ENCODE measurements at regions not wholly inside any gene's neighbourhood (a gene's known extent, or its start where the extent isn't known, plus 50 kb on each side); places are given as distances from the start of the nearest gene placed in this dataset.
"Not testable (repeated sequence)": the region's sequence is repeated elsewhere in the genome, so short reads cannot be mapped to it uniquely, and the experiment has no call there.

DNA sequence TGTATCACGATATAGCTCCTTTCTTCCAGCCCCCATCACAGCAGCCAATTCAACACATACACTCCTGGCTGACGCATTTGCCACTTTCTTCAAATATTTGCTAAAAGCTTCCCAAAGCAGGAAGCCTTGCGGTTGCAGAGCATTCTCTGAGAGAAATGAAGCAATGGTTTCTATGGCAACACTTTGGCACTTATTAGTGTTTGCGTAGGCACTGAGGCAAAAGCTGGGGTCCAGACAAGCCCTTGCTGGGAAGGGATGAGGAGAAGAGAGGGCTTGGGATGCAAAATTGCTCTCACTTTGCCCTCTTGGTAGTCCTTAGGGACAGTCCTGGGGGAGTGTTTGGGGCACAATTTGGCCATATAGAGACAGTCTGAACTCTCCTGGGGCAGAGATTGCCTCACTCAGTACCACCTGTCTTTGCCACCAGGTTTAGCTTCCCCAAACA is 55.0 kb upstream of the PAK3 start:
- DNase-seq (ENCODE audit: low spot score), result no peak

DNA sequence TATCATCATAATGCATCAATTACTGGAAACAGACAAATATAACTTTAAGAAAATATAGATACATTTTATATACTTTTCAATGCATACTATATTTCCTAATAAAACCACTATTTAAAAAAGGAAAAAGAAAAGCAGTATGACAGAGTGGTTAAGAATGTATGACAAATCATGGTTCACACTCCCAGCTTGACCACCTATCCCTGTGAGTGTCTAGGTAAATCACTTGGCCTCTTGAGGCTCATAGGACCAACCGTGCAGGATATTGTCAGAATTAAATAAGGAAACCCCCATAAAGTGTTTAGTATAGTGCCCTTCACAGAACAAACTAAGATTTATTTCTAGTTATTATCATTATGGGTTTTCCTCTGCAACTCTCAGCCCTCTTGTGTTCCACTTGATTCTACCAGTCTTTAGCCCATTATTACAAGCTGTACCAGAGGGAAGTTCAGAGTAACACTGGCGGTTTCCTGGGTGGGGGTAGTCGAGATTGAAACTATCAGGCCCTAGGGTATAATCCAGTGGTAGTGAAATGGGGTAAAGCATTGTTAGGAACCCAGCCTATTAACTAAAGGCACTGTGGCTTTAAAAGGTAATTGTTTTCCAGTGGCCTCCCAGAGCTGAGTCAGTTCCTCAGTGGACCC is 55.5 kb upstream of the PAK3 start:
- DNase-seq (ENCODE audit: low spot score), result no peak

GRCh38 chrX:111039606-111040005 is 56.4 kb upstream of the PAK3 start:
- no peak for DNase-seq (ENCODE audit: low spot score)

DNA sequence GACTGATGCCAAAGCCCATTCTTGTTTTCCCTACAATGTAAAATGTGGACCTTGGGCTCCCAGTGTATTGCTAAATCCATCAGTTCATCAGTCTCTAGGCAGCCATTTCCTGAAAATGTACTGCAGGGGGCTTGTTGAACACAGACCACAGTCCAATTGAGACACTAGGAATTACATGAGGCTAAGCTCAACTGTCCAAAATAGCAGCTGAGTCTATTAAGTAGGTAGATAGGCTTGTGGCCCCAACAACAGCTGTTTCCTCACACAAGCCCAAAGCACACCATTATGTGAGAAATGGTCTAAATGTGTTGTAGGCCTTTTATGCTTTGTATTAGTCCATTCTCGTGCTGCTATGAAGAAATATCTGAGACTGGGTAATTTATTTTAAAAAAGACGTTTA is 60.0 kb upstream of the PAK3 start:
- no peak for DNase-seq (ENCODE audit: low spot score)

DNA sequence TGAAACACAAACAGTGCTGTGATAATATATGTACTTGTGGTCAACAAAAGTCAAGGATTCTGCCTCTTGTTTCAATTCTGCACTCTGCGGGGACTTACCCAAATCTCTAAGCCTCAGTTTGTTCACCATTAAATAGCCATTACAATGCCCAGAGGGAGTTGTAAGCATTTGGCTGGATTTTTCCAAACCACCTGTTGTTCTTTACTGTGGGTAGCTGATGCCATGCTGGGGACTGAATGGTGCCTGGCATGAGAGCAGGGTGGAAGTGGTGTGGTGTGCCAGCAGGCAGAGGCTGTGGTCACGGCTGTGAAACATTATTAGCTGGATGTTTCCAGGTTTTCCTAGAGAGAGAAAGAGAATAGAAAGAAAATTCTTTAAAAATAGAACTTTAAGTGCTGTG is 60.7 kb upstream of the PAK3 start:
- DNase-seq (ENCODE audit: low spot score), result no peak

DNA sequence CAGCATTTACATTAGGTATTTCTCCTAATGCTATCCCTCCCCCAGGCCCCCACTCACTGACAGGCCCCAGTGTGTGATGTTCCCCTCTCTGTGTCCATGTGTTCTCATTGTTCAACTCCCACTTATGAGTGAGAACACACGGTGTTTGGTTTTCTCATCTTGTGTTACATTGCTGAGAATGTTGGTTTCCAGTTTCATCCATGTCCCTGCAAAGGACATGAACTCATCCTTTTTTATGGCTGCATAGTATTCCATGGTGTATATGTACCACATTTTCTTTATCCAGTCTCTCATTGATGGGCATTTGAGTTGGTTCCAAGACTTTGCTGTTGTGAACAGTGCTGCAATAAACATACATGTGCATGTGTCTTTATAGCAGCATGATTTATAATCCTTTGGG is 73.0 kb upstream of the PAK3 start:
- not testable (repeated sequence) for DNase-seq (ENCODE audit: low spot score)

DNA sequence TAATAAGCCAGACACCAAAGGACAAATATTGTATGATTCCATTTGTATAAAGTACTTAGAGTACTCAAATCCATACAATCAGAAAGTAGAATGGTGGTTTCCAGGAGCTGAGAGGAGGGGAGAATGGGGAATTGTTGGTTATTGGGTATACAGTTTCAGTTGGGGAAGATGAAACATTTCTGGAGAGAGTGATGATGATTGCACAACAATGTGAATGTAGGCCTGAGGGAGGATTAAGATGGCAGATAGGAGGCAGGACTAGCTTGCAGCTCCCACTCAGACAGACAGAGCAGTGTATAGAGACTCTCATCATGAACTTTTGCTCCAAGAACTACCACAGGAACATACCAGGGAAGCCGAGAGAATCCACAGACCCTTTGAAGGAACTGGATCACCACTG is 75.7 kb upstream of the PAK3 start:
- DNase-seq (ENCODE audit: low spot score), result no peak

DNA sequence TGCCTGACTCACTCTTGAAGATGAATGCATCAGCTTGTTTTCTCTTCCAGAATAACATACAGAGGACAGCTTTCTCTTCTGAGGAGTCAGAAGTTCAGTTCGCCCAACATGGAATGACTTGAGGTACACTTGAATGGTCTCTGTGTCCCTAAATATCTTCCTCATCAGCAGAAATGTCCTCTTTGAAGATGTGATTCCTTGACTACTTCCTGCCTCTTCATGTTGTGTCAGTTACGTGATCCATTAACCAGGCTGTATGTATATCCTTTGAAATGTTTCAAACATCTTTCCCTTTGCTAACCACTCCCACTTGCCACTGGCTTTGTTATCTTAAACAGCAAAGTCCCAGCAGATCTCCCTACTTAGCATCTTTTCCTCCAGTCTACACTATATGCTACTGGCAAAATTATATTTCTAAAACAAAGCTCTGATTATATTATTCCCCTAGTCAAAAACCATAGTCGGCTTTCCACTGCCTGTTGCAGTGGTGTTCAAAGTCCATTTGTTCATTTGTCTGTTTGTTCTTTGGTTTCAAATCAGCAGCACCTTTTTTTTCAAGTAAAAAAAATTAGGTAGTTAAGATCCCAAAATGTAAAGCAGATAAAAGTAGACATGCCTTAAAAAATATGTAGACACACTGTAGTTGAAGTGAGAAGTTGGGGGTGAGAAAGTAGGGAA is 82.1 kb upstream of the PAK3 start:
- DNase-seq (ENCODE audit: low spot score), result no peak

GRCh38 chrX:111010111-111010510 is 85.9 kb upstream of the PAK3 start:
- DNase-seq (ENCODE audit: low spot score), result no peak

DNA sequence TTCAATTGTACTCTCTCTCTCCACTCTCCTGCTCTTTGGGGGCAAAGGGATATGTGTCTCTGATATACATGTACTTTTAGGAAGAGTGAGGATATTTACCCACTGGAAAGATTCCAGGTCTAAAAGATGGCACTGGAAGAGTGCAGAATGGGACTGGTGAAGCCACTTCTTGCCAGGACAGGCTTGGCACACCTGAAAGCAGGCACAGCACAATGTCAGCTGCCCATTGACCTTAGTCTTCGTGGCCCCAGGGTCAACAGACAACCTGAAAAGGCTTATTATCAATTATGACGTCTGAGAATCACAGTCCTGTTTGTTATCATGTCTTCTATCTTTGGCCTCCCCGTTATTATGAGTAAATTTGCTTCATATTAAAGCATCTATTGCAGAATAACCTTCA is 86.7 kb upstream of the PAK3 start:
- DNase-seq (ENCODE audit: low spot score), result no peak

- no peak for DNase-seq (ENCODE audit: low spot score)
Observed at GRCh38 chrX:111008126-111008525, 87.9 kb upstream of the PAK3 start.

DNA sequence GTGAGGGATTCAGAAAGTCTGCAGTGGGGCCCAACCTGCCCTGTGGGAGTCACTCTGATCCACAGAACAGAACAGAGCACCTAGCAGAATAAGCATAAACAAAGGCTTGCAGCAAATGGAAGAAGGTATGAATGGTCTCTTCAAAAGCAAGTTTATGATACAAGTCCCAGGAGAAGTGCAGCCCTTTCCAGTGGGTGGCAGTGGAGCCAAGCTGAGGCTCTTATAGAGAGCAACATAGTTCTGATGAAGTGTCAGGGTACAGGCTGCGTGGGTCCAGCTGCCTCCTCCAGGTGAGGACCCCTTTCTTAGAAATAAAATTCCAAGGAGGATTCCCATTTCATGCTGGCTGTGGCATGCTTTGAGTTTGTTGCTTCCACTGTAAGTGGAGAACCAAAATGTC is 88.8 kb upstream of the PAK3 start:
- no peak for DNase-seq (ENCODE audit: low spot score)

DNA sequence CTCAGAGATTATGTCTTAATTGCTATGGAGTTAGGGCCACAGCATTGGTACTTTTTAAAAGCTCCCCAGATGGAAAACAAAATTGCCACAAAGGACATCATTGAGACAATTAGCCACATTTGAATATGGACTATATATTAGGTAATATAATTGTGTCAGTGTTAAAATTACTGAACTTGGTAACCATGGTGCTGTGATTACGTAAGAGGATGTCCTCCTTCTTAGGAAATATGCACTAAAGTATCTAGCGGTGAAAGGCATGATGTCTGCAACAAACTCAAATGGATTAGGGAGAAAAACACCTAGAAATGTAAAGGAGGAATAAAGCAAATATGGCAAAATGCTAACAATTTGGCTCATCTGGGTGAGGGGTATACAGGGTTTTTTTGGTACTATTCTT is 89.9 kb upstream of the PAK3 start:
- no peak for DNase-seq (ENCODE audit: low spot score)

DNA sequence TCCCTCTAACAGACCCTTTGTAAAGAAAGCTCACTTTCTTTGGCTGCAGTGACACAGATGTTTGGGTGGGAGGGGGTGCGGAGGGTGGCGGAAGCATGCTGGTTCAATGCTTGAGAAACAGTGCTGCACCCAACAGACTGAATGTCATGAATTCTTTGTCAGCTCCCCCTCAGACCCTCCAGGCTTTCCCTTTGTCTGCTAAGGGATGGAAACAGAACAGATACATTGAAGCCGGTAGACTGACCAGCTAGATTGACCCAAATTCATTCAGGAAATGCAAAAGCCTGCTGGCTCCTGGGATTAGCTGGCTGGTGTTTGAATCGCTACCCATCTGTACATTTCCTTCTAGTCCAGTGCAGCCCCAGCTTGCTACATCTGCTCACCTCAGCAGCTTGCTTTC is 90.8 kb upstream of the PAK3 start:
- no peak for DNase-seq (ENCODE audit: low spot score)

DNA sequence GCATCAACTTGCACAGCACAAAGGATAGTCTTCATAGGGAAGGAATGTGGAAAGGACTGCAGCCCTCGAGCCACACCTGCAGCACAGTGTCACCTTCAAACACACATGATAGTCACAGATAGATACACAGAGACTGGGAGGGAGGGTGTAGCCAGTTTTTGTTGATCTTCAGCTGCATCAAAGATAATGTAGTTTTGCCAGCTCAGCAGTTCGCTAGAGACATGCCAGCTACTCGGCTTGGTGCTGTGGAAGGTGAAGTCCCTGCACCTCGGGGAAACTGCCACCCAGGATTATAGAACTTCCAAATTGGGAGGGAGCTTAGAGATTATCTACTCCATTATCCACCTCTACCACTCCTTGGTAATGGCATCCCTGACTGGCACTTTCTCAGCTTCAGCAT is 92.9 kb upstream of the PAK3 start:
- no peak for DNase-seq (ENCODE audit: low spot score)

DNA sequence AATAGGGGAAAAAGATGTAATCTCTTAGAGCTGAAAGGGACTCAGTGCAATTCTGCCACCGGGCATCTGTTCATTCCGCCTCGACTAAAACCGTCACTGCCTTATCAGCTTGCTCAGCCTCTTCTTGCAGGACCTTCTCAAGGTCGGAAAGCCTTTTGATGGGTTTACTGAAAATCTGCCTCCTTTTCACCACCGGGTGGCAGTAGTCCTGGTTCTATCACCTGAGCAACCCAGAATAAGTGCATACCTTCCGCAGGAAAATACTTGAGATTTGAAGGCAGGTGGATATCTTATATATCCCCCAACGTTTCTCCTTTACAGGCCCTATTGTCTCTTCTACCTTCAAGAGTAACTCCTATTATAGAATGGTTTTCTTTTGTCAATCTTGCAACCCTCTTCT is 103.4 kb upstream of the PAK3 start:
- no peak for DNase-seq (ENCODE audit: low spot score)

GRCh38 chrX:110989869-110990268 is 106.1 kb upstream of the PAK3 start:
- no peak for DNase-seq (ENCODE audit: low spot score)

DNA sequence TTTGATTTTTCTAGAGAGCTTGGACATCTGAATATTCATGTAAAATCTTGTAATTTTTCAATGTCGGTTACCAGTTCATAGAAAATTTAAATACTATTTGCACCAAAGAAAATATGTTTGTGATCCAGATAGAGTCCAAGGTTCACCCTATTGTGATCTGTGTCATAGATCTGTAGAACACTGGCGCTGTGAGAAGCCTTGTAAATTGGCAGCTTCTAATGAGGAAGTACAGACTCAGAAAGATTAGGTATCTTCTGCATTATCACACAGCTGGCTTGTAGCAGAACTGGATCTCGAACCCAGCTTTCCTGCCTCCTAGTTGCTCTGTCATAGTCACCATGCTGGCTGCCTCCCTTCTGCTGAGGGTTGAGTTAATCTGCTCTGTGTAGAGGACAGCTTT is 106.5 kb upstream of the PAK3 start:
- DNase-seq (ENCODE audit: low spot score), result no peak

GRCh38 chrX:110987292-110987691 is 108.7 kb upstream of the PAK3 start:
- DNase-seq (ENCODE audit: low spot score), result no peak

DNA sequence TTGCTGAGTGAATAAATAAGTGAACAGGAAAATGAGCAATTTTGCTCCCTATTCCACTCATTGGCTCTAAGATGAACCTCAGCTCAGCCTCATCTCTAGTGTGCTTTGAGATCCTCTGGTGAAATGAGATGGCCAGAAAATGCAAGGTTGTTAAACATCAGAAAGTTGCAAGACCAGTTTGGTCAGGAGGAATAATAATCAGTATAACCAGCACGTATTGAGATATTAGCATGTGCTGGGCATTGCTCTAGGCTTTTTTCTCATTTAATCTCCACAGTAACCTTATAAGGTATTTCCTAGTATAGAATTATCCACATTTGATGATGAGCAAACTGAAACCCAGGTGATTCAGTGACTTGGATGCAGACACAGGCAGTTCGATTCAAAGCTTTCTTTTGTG is 110.5 kb upstream of the PAK3 start:
- DNase-seq (ENCODE audit: low spot score), result no peak

- no peak for DNase-seq (ENCODE audit: low spot score)
Observed at GRCh38 chrX:110983024-110983423, 113.0 kb upstream of the PAK3 start.

DNA sequence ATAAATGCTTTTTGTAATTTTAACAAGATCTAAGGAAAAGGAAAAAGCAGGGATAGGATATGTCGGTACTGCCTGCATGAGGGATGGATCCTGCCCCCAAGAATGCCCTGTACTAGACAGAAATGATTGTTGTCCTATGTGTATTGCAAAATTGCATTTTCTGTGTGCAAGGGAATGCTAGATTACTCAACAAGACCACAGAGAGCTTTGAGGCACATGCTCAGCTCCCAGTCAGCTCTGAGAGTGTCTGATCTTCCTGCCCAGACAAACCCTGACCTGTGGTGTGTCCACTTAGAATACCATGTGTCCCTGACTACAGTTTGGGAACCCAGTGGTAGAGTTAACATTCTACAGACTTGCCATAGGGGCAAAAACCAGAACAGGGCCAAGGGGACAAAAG is 129.2 kb upstream of the PAK3 start:
- DNase-seq (ENCODE audit: low spot score), result no peak

DNA sequence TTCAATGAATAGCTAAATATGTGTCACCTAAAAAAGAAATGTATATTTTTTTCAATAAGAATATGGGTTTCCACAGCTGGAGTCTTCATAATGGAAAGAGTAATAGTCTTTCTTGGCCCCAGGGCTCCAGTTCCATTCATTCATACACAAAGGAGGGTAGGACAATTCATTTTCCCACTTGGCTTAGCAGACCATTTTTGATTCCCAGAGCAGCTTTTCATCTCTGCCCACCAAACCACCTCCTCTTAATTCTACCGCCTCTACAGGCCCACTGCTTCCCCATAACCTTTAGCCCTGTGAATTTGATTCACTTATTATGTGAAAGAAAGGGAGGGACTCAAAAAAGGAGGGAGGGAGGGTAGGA is 129.9 kb upstream of the PAK3 start:
- no peak for DNase-seq (ENCODE audit: low spot score)

DNA sequence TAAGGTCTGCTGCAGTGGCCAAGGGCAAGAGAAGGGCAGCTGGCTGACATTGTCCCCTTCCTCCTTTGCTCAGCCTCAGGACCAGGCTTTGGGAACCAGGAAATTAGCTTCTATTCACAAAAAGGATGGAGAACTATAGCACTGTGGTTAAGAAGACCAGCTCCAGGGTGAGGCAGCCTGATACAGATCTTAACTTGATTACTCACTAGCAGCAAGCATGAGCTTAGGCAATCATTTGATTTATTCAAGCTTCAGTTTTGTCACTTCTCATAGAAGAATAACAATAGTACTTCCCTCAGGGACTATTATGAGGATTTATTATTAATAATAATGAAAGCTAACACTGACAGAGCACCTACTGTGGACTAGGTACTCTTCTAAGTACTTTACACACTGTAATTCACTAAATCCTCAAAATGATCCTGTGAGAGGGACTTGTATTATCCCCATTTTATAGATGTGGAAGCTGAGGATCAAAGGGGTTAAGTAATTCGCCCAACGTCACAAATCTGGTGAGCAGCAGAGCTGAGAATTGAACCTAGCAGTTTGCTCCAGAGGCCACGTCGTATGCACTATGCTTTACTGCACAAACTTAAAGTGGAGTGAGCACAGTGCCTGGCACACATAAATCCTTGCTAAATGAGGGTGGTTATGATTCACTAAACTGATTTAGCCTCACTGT is 130.4 kb upstream of the PAK3 start:
- no peak for DNase-seq (ENCODE audit: low spot score)
